ENCODE measurements at regions not wholly inside any gene's neighbourhood (a gene's known extent, or its start where the extent isn't known, plus 50 kb on each side); places are given as distances from the start of the nearest gene placed in this dataset.

DNA sequence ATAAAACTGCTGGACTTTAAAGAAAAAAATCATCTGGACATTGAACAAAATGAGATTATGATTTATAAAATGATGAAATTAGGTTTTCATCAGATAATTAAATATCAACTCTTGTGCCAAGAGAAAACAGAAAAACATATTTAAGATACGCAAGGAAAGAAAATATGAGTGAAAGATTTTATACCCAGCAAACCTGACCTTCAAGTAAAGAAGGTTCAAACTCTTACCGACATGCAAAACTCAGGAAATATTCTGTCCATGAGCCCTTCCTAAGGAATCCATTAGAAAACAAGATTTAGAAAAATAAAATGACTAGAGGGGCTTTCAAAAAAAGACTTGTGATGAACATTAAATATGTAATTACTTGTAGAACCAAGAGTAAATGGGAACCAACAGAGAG is 257.2 kb upstream of the ARID1B start:
- DNase-seq (ENCODE audit: low read depth): no peak

DNA sequence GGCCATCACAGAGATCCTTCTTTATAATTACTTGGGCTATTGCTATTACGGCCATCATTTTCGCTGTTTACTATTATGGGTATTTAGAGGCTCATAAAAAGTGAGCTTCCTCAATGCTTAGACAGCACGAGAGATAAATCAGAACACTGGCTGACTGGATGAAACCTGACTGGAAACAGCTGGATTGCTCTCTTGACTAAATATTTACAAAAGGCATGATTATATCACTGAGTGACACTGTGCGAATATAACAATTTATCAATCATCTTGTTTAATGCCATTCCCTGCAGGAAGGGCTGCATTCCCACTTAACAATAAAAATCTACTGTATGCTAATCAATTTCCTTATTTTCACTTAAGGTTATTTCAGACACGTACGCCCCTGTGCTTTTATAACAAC is 260.1 kb upstream of the ARID1B start:
- no peak for DNase-seq (ENCODE audit: low read depth)

DNA sequence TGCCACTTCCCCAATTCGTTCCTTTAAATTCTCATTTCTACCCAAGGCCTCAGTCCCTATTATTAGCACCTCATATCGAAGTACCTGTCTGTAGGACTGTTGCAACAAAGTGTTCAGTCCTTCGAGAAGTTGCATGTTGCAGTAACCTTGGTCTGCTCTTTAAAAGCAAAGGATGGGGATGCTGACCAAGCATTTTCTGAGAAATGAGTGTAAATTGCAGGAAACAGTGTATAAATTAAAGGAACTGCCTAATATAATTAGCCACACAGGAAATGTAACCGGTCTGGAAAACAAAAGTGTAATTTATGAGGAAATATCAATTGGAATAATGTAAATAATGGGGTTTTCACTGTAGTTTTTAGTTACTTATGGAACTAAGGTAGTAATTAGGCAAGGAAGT is 261.9 kb upstream of the ARID1B start:
- no peak for DNase-seq (ENCODE audit: low read depth)

DNA sequence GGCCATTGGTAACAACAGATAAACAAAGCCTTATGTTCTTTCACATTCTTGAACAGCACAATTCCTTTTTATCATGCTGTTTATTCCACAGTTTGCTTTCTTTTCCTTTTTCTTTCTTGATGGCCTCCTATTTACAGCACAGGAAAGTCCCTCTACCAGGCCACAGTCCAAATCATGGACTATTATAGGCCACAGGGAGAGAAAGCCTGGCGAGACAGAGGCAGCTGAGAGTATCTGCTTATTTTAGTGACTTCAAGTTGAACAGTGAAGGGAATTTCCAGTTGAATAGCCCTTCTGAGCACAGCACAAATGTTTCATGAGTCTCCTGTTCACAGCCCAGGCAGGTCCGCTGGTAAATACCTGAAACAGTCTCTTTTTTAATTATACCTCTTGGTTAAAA is 263.7 kb upstream of the ARID1B start:
- no peak for DNase-seq (ENCODE audit: low read depth)

DNA sequence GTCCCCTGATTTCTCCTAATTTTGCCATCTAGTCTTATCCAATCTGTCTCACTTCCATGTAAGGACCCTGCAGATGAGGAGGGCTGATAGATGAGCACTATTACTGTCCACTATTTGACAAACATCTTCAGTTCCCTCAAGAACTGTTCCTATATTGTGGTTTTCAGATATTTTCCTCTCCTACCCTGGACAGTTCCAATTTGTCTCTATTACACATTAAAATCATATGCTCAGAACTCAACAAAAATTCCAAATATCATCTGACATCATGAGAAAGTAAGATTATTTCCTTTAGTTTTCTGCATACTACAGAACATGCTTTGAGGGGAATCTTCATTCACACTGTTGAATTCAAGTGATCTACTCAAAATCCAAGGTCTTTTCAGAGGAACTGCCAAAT is 265.6 kb upstream of the ARID1B start:
- no peak for DNase-seq (ENCODE audit: low read depth)

DNA sequence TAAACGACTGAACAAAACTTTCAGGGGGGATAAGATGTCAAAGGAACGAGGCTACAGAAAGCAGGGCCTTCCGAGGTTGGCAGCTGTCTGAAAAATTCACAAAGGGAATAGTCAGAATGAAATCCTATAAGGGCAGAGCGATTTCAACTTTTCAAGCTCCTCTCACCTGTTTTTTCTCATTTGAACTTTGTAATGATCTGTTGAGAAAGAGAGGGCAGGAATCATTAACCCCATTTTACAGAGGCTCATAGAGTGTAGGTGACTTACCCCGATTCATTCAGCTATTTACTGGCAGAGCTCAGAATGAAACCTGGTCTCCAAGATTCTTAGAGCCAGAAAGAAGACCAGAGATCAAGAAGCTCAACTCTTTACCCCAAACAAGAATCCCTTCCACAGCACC is 266.1 kb upstream of the ARID1B start:
- DNase-seq (ENCODE audit: low read depth): no peak

DNA sequence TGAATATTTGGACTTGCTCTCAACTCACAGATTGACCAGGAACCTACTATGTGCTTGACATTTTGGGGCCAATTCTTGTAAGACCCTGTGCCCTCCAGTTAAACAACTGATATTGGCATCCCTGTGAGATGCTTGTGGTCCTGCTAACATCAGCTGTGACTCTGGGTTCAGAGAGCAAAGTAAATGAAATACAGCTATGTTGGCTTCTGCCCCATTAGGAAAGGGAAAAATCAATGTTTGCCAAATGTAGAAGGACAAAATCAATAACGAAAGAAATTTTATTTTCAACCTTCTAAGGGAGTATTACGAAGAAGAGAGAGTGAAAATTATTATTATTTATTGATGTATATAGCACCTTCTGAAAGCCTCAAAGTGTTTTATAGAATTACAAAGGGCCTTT is 266.9 kb upstream of the ARID1B start:
- DNase-seq (ENCODE audit: low read depth): no peak

DNA sequence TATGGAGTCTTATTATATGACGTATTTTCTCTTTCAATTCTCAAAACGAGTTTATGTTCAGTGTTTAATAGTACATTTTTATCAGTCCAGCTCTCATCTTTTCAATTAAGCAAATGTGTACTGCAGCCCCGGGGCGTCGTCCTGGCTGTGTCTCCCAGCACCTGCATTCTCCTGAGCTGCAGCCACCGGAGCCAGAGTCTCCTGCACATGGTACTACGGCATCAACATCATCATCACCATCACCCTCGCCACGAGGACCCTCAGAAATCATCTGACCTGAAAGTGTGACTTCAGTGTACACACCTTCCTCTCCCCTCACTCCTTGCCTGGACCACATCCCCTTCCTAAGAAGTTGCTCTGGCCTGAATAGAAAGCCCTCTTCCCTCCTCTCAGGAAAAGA is 267.7 kb upstream of the ARID1B start:
- DNase-seq (ENCODE audit: low read depth): no peak

DNA sequence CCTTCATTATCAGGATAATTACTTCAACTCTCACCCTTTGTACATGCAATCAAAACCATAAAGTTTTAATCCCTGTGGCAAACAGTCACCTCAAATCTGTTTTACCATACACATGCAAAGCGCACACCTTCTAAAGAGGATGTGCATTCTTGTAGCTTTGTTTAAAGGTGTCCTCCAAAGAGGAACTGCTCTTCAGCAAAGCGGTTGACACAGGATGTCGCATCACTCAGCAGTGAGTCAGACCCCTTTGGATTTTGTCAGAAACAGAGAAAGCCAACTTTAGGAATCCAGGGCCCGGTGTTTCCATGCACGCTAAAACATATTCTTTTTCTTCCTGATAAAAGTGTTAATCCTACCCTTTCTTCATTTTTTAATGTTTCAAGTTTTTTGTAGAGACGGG is 268.3 kb upstream of the ARID1B start:
- DNase-seq (ENCODE audit: low read depth): no peak

DNA sequence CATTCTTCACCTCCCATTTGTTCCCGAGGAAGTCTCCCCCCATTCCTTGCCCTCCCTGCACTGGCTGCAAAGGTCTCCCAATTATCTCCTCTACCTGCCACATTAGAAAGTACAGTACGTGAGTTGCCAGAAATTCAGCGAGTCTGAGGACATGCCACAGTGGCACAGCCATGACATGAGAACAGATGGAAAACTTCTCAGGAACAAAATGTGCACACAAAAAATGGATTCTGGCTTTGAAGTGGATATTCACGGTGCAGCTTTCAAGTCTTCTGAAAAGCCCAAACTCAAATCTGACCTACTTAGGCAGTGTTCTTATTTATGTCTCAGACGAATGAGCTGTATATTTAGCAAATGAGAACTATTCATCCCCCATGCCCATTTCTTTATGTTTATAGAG is 269.1 kb upstream of the ARID1B start:
- no peak for DNase-seq (ENCODE audit: low read depth)

DNA sequence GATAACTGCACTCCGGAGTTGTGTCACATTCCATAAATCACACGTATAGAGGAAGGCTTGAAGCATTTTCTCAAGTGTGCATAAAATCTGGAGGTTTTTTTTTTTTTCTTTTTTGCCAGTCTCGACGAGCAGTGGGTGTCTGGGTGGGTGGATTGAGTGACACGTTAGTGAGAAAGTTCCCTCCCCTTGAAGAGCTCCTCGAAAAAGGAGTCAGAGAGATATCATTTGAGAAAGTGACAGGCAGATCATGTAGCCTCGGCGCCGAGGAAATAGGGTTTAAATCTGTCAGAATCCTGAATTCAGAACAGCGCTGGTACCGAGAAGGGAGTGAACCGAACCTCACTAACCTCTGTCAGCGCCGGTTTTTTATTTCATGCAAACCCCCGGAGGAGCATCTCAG is 269.5 kb upstream of the ARID1B start:
- DNase-seq (ENCODE audit: low read depth): no peak

DNA sequence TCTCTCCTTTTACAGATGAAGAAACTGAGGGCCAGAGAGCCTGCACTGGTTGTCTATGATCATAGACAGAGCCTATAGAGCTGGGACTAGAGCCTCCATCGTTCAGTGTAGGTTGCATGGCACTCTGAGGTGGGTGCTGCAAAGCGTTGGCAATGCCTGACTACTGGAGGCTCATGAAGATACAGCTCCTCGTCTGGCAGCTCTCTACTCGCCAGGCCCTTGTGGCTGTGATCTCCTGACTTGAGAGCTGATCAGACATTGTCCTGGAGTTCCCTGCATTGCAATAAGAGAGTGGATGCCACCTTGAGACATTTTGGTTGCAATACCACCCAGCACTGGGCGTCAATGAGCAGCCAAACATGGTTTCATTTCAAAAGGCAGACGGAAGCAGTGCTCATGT is 270.1 kb upstream of the ARID1B start:
- no peak for DNase-seq (ENCODE audit: low read depth)

DNA sequence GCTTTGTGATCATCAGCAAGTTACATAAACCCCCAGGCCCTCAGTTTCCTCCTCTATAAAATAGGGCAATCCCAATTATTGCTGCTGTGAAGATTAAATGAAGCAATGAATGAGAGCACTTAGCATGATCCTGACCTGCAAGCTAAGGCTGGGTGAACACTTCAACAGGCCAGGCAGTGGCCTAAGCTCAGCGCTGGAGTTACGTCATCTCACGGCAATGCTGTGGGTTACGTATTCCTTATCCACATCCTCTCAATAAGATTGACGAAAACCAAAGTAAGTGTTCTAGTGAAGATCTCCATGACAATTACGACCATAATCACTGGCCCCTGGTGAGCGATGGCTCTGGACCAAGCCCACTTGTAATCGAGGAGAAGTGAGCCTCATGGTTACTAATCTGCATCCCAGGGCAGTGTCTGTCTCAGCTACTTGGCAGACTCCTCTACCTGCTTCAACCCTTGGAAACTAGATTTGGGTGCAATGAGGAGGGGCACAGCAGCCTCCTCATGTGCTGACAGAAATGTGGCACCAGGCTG is 274.1 kb upstream of the ARID1B start:
- no peak for DNase-seq (ENCODE audit: low read depth)

DNA sequence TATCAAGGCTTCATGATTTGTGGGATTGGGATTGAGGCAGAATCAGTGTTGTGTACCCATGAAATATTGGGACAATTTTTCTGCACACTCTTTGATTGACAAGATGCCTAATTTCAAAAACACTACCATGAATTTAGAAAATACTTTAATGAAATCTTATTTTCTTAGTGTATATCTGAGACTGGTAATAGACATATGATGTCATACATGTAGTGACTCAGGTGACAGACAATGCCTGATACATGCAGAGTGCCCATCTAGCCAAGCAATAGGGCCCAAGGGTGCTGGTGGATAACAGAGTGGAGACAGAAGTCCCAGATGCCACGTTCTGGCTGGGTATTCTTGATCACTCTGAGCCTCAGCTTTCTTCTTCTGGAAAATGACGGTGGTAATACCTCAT is 279.6 kb upstream of the ARID1B start:
- no peak for DNase-seq (ENCODE audit: low read depth)

DNA sequence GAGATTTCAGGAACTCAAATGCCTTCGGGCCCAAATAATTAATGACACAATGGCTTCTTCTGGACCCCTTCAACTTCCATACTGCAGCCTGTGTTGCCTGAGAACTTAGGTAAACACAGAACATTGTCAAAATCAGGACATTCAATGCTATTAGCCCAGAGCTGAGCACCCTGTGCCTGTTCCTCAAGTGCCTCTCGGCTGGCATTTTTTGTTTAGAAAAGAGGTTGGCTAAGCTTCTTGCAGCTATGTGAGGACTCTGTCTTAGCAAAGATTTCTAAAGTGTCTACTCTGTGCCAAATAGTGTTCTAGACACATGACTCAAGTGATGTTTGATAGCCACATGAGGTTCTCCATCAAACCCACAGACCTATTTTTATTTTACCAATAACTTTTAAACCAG is 289.3 kb upstream of the ARID1B start:
- no peak for DNase-seq (ENCODE audit: low read depth)

DNA sequence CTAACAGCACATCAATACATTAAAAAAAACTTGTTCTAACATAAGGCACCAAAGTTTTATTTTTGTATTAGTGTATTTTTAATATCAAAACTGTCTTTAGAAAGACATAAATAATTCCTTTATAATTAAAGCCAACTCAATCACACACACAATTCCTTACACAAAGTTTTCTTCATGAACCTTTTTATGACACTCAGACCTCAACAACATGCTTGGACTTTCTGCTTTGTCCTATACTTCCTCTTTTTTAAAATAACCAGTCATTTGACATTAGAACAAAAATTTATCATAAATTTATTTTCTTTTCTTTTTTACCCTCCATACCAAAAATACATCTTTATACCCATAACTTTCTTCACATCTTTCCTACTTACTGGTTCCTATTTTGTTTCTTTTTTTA is 292.0 kb upstream of the ARID1B start:
- no peak for DNase-seq (ENCODE audit: low read depth)

DNA sequence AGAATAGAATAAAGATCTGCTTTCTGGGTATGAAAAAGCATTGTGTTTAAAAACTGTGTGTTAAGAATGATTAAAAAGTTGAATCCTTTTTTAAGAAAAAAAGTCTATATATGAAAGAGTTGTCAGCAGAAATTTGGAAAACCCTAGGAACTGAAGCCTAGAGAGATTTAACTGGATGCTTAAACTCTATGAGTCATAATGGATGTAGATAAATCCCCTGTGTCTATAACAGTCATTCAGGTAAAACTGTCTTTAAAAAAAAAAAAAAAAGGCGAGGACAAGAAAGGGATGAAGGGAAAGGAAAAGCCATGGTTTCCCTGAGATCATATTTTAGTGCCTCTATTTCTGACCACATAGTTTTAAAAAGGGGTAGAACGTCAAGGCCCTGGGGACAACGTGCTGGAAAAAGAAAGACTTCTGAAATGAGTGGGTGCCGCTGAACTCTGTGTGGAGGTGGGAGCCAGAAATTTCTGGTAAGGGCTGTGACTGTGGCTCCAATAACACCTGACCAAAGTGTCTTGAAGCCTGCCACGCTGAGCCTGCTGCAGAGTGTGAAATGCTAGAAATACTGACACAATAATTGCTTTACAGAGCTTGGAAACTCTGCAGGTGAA is 302.6 kb upstream of the ARID1B start:
- DNase-seq (ENCODE audit: low read depth): no peak

DNA sequence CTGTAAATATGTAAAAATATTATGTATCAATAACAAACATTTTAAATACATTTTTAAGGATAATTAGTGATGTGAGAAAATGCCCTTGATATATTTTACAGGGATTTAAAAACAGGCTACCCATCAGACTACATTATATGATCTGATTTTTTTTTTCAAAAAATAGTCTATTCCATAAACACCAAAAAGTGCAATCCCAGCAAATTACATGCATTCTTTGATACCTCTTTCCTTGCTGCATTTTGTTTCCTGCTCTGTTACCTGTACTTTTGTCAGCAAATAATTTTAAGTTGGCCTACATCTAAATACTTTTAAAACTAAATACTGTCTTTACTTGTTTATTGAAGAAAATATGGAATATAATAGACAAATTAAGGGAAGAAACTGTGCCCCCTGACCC is 306.2 kb upstream of the ARID1B start:
- DNase-seq (ENCODE audit: low read depth): no peak

DNA sequence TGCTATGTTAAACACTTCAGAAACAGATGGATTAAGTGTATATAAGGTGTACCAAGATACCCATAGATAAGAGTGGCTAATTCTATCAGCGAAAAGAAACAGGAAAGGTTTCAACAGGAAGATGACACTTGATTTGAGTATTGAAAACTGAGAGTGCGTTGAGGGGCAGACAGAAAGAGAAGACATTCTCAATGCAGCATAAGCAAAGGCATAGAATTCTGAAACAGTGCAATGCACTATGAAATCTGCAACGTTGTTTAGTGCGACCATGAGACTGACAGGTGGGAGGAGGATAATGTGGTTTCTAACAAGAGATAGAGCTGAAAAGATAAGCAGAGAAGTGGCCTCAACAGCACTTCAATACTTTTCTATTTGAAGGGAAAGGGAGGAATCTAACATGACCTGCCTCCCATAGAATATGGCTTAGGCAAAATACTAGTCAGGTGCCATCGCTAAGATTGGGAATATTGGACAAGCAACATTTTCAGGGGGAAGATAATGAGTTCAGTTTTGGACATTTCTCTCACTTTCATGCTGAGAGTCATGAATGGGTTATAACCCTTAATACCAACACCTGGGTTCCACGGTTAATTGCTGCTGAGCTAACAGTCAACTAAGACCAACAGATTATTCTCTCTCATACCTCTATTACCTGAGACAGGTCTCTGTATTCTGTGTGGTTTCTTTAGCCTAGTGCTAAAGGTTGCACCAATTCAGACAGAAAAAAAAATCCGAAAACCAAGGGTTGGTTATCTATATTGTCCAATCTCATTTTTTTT is 312.9 kb upstream of the ARID1B start:
- no peak for DNase-seq (ENCODE audit: low read depth)

DNA sequence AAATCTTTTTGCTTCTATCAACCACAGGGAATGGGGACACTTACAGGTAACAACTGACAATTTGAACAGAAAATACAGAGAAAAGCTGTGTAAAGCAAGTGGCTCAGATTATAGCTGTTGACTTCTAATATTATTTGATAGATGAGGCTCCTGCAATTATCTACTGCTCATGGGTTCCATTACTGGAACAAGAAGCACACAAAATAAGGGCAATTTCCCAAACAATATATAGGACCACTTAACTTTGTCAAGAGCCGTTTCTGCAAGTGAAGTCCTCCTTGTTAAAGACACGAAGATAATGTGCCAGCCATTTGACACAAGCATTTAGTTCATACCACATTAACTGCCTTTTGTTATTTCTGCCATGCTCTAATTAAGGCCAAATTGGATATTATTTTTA is 315.5 kb upstream of the ARID1B start:
- DNase-seq (ENCODE audit: low read depth): no peak

DNA sequence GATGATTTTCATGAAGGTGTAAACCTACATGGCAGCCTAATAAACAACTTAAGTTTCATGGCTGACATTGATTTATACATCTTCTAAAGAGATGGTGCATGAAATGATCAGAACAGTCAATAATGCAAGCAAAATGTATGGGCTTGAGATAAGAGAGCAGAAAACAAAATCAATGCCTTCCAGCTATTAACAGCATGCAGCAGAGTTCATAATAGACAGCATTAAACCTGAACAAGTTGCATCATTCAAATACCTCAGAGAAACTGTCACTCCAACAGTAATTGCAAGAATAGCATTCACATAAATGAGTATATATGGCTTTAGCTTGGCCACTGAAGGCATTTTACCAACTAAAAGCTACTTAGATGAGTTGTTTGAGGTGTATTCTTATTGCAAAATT is 319.6 kb upstream of the ARID1B start:
- DNase-seq (ENCODE audit: low read depth): no peak

DNA sequence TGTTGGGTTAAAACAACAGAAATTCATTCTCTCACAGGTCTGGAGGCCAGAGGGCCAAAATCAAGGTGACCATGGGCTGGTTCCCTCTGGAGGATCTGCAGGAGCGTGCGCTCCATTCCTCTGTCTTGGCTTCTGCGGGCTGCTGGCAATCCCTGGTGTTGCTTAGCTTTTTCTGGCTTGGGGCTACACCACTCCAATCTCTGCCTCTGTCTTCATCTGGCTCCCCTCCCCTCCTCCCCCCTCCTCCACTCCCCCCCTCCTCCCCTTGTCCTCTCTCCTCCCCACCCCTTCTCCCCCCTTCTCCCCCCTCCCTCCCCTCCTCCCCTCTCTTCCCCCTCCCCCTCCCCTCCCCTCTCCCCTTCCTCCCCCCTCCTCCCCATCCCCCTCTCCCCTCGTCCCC is 321.3 kb upstream of the ARID1B start:
- DNase-seq (ENCODE audit: low read depth): no peak

DNA sequence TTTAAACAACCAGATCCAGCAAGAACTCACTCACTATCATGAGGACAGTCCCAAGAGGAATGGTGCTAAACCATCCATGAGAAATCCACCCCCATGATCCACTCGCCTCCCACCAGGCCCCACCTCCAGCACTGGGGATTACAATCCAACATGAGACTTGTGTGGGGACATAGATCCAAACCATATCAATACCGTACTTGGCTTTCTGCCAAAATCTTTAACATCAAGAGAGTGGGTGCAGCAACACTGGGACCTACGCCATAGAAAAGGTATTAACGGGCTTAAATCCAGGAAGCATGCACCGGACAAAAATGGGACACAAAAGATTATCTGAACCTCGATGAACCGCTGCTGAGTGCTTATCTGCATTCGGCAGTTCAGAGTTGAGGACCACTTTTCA is 322.3 kb upstream of the ARID1B start:
- DNase-seq (ENCODE audit: low read depth): no peak

DNA sequence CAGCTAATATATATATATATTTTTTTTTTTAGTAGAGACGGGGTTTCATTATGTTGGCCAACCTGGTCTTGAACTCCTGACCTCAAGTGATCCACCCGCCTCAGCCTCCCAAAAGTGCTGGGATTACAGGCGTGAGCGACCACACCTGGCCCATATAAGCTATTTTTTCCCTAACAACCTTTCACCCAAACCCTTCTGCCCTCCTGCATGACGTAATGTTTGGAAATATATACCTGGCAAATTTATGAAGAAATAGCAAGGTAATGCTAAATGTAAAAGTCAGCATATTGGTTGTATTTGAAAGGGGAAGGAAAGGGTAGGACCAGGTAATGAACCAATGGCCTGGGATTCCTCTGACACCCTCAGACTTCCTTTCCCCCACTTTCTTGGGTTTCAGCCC is 325.5 kb upstream of the ARID1B start:
- DNase-seq (ENCODE audit: low read depth): no peak

Data from HS-27A (cell line).